ENCODE measurements at regions not wholly inside any gene's neighbourhood (a gene's known extent, or its start where the extent isn't known, plus 50 kb on each side); places are given as distances from the start of the nearest gene placed in this dataset.

DNA sequence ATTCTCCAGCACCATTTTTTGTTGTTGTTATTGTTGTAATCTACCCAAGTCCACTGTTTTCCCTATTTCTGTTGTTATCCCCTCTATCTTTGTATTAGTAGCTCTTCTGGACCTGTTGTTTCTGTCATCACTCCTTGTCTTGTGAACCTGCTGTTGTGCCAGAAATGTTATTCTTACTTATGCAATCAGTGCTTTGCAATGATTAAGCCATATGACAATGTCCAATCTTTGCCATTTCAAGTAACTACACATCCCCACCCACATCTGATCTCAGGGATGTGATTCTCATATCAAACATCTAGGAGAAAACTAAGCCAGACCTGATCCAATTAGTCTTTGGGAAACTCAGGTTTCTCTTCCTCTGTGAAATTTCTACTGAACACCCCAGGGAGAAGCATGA, 472.6 kb upstream of the KLHL1 start:
- ATAC-seq (no peak), DNase-seq (no peak), FAIRE-seq (no peak)
- Histone ChIP-seq H3K36me3 (no peaks in the 10 kb centered on the region), H3K27me3 (peaks cover 0 to 3% (median 0%) of the 10 kb centered on the region in 4 donors), H3K4me3 (no peak overlapping the region), H3K27ac (no peak overlapping the region), H3K4me1 (peaks cover 0 to 8% (median 0%) of the 10 kb centered on the region in 3 donors), H3K9me3 (no peaks in the 10 kb centered on the region)
- intact Hi-C loops (cut with DNase I) = no loop called here
- TF ChIP-seq, protein P1, sequence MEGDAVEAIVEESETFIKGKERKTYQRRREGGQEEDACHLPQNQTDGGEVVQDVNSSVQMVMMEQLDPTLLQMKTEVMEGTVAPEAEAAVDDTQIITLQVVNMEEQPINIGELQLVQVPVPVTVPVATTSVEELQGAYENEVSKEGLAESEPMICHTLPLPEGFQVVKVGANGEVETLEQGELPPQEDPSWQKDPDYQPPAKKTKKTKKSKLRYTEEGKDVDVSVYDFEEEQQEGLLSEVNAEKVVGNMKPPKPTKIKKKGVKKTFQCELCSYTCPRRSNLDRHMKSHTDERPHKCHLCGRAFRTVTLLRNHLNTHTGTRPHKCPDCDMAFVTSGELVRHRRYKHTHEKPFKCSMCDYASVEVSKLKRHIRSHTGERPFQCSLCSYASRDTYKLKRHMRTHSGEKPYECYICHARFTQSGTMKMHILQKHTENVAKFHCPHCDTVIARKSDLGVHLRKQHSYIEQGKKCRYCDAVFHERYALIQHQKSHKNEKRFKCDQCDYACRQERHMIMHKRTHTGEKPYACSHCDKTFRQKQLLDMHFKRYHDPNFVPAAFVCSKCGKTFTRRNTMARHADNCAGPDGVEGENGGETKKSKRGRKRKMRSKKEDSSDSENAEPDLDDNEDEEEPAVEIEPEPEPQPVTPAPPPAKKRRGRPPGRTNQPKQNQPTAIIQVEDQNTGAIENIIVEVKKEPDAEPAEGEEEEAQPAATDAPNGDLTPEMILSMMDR (IDR thresholded peaks at IDR 0.05) = no peak

DNA sequence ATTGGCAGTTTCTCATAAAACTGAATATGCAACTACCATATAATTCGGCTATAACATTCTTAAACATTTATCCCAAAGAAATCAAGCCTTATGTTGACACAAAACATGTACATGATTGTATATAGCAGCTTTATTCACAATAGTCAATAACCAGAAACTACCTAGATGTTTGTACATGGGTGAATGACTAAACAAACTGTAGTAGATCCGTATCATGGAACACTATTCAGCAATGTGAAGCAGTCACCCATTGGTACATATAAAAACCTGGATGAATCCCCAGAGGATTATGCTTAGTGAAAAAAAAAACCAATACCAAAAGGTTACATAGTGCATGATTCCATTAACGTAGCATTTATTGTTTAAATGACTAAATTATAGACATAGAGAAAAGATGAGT, 471.7 kb upstream of the KLHL1 start:
- H3K9me3 ChIP-seq = no peaks in the 10 kb centered on the region
- DNase-seq (no peak), ATAC-seq (no peak), FAIRE-seq (no peak)
- peaks cover 0 to 3% (median 0%) of the 10 kb centered on the region in 4 donors for H3K27me3 ChIP-seq
- no peaks in the 10 kb centered on the region for H3K36me3 ChIP-seq
- WGBS, 2 donors = 84 to 85% methylated on average over 3 of the region's 3 CpGs
- TF ChIP-seq, protein P1 (IDR thresholded peaks at IDR 0.05) = no peak
- no peak overlapping the region for H3K4me3 ChIP-seq
- peaks cover 0 to 8% (median 0%) of the 10 kb centered on the region in 3 donors for H3K4me1 ChIP-seq
- H3K27ac ChIP-seq = no peak overlapping the region
- intact Hi-C loops (cut with DNase I) = no loop called here

DNA sequence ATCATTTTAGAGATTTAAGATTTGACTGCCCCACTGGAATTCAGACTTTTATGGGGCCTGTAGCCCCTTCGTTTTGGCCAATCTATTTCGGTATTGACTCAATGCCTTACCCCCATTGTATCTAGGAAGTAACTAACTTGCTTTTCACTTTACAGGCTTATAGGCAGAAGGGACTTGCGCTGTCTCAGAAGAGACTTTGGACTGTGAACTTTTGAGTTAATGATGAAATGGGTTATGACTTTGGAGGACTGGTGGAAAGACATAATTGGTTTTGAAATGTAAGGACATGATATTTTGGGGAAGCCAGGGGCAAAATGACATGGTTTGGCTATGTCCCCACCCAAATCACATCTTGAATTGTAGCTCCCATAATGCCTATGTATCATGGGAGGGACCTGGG, 463.0 kb upstream of the KLHL1 start:
- Histone ChIP-seq H3K36me3 (no peaks in the 10 kb centered on the region), H3K27ac (no peak overlapping the region), H3K4me1 (no peaks in the 10 kb centered on the region), H3K27me3 (no peaks in the 10 kb centered on the region), H3K4me3 (no peak overlapping the region), H3K9me3 (no peaks in the 10 kb centered on the region)
- intact Hi-C loops (cut with DNase I) = no loop called here
- DNase-seq (no peak), FAIRE-seq (no peak), ATAC-seq (no peak)
- WGBS, 2 donors = 85 to 91% methylated on average over 3 of the region's 3 CpGs
- TF ChIP-seq, protein P1 (IDR thresholded peaks at IDR 0.05) = no peak

DNA sequence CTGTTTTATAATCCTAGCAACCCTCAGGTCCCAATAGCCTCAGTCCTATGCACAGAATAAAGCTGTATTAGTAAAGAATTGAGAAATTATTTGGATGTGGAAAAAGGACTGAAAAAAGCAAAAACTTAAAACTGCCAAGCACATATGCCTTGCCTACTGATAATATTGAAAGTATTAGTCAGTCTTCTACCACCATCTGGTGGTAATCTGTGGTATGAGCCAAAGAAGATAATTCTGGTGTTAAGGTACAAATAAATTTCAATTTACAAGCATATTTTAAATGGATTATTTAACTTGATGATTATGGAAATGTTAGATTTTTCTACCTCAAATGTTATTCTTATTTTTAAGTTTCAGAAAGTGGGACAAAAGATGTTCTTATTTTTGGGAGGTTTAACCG, 460.3 kb upstream of the KLHL1 start:
- no peaks in the 10 kb centered on the region for H3K9me3 ChIP-seq
- WGBS, 2 donors = 83 to 92% methylated on average over 1 of the region's 1 CpG
- H3K4me3 ChIP-seq = no peak overlapping the region
- DNase-seq (no peak), ATAC-seq (peak; percentile 75 to 87 (median 86)), FAIRE-seq (peak; percentile 93)
- no peaks in the 10 kb centered on the region for H3K27me3 ChIP-seq
- H3K4me1 ChIP-seq = no peaks in the 10 kb centered on the region
- TF ChIP-seq, protein P1 (IDR thresholded peaks at IDR 0.05) = peak in 3 of 4 donors; percentile 28 to 57 (median 48)
- intact Hi-C loops (cut with DNase I) = loop anchor here in 1 of 3 donors (10.0 kb wide), 2 partner anchors 704 to 1034 kb away; no protein-coding TSS in a partner anchor
- H3K36me3 ChIP-seq = no peaks in the 10 kb centered on the region
- no peak overlapping the region for H3K27ac ChIP-seq

DNA sequence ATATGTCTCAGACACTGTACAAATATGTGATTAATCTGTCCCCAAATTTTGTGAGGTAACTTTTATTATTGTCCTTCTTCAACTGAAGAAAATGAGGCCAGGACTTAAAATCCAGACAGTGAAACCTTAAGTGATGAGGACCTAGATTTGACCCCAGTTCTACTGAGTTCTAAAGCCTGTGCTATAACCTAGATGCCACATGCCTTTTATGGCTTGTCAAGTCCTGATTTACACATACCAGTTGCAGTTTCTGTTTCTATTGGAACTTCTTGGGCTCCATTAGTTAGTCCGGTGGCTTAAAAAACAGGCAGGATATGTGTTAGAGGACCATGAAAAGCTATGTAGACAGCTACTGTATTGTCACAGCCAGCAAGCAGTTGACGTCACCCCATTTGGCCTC, 436.5 kb upstream of the KLHL1 start:
- FAIRE-seq (no peak), ATAC-seq (no peak), DNase-seq (no peak)
- WGBS, 2 donors = 87 to 94% methylated on average over 2 of the region's 2 CpGs
- no peak overlapping the region for H3K27ac ChIP-seq
- TF ChIP-seq, protein P1 (IDR thresholded peaks at IDR 0.05) = no peak
- no peaks in the 10 kb centered on the region for H3K36me3 ChIP-seq
- no peaks in the 10 kb centered on the region for H3K27me3 ChIP-seq
- H3K9me3 ChIP-seq = no peaks in the 10 kb centered on the region
- H3K4me3 ChIP-seq = no peak overlapping the region
- H3K4me1 ChIP-seq = no peaks in the 10 kb centered on the region
- intact Hi-C loops (cut with DNase I) = no loop called here
